ENCODE measurements at regions not wholly inside any gene's neighbourhood (a gene's known extent, or its start where the extent isn't known, plus 50 kb on each side); places are given as distances from the start of the nearest gene placed in this dataset.

GRCh38 chr13:88115976-88116375 lies 444.8 kb downstream of the SLITRK5 start:
- no peaks in the 10 kb centered on the region for H3K27me3 ChIP-seq (ENCODE audit: control insufficient read depth in 2 of 2, insufficient read depth in 2 of 2, low read length in 2 of 2)
- CTCF ChIA-PET (ENCODE audit: low intra/inter-chr PET ratio), result no interaction called here
- H3K9me1 ChIP-seq (ENCODE audit: control insufficient read depth, insufficient read depth, low read length), result no peaks in the 10 kb centered on the region
- DNase-seq (ENCODE audit: extremely low read depth in 1 of 4, low spot score in 3 of 4) (no peak), ATAC-seq (no peak), FAIRE-seq (no peak)
- H3K4me3 ChIP-seq, result no peak overlapping the region
- no peak for TF ChIP-seq ASH1L (IDR thresholded peaks at IDR 0.05; ENCODE audit: borderline replicate concordance, low read depth, partially characterized antibody)
- no peak for TF ChIP-seq IRF9 (tag; IDR thresholded peaks at IDR 0.05)
- no peak for TF ChIP-seq FOXJ3 (CRISPR knock-in tag; IDR thresholded peaks at IDR 0.05)
- no peak for TF ChIP-seq CREBBP (IDR thresholded peaks at IDR 0.05; ENCODE audit: low read depth, low read length)
- TF ChIP-seq MAZ (CRISPR knock-in tag; conservative IDR thresholded peaks at IDR 0.05 in 1 of 2, IDR thresholded peaks at IDR 0.05 in 1 of 2), result no peak
- TF ChIP-seq KLF16 (IDR thresholded peaks at IDR 0.05), result no peak
- TF ChIP-seq MTA3 (IDR thresholded peaks at IDR 0.05; ENCODE audit: borderline replicate concordance), result no peak
- no peak for TF ChIP-seq TAF7 (tag; IDR thresholded peaks at IDR 0.05)
- no peak for TF ChIP-seq POLR2AphosphoS2 (IDR thresholded peaks at IDR 0.05; ENCODE audit: low read length)
- TF ChIP-seq ETS2 (tag; IDR thresholded peaks at IDR 0.05; ENCODE audit: borderline replicate concordance, poor library complexity, severe bottlenecking), result no peak
- no peak for TF ChIP-seq NFIC (IDR thresholded peaks at IDR 0.05)
- TF ChIP-seq CTCF (IDR thresholded peaks at IDR 0.05 in 2 of 3, conservative IDR thresholded peaks at IDR 0.05 in 1 of 3; ENCODE audit: insufficient read depth in 2 of 3, low read depth in 1 of 3, low read length in 3 of 3), result no peak
- no peak for TF ChIP-seq CEBPG (CRISPR knock-in tag; IDR thresholded peaks at IDR 0.05)
- no peak for TF ChIP-seq CEBPG (tag; conservative IDR thresholded peaks at IDR 0.05 in 1 of 2, IDR thresholded peaks at IDR 0.05 in 1 of 2)
- TF ChIP-seq SMC3 (conservative IDR thresholded peaks at IDR 0.05; ENCODE audit: insufficient read depth, low read depth, low read length), result no peak
- no peak for TF ChIP-seq CXXC5 (CRISPR knock-in tag; IDR thresholded peaks at IDR 0.05)
- no peak overlapping the region for H2AFZ ChIP-seq (ENCODE audit: low read depth, low read length)
- no peaks in the 10 kb centered on the region for H3K36me3 ChIP-seq (ENCODE audit: control insufficient read depth, insufficient read depth, low read length)
- H4K20me1 ChIP-seq (replicated peaks; ENCODE audit: control insufficient read depth, insufficient read depth, low read length), result no peaks in the 10 kb centered on the region
- no peak overlapping the region for H3K4me2 ChIP-seq (ENCODE audit: insufficient read depth, low read length)
- H3K79me2 ChIP-seq (ENCODE audit: control insufficient read depth, insufficient read depth, low read length), result no peaks in the 10 kb centered on the region
- no peak overlapping the region for H3K9ac ChIP-seq (ENCODE audit: insufficient read depth in 1 of 2, low read depth in 2 of 2, low read length in 2 of 2)
- in situ Hi-C loops (cut with MboI), result no loop called here
- intact Hi-C loops (cut with micrococcal nuclease), result no loop called here
- H3K4me1 ChIP-seq (replicated peaks in 1 of 2; ENCODE audit: control insufficient read depth in 2 of 2, insufficient read depth in 2 of 2, low read length in 2 of 2), result no peaks in the 10 kb centered on the region
- H3K27ac ChIP-seq (ENCODE audit: extremely low read depth, low read depth, low read length), result no peak overlapping the region
- POLR2A ChIA-PET, result no interaction called here
- no peaks in the 10 kb centered on the region for H3K9me3 ChIP-seq (replicated peaks; ENCODE audit: control insufficient read depth, insufficient read depth, low read depth, low read length)
- 0% methylated on average over 2 of the region's 2 CpGs for WGBS (ENCODE audit: insufficient coverage, low coverage, missing lambda C conversion rate)
- no TSS peak for BruUV-seq (replicated peaks)

All from K562 (cell line).